GM23338 (cell line): ENCODE measurements at regions not wholly inside any gene's neighbourhood (a gene's known extent, or its start where the extent isn't known, plus 50 kb on each side); places are given as distances from the start of the nearest gene placed in this dataset.

Experiments
- ATAC-seq: fragments of 200-7000 bp; cut with Tn5 transposase; 3 replicates; pipeline ENCODE4 v1.9.1; 2020
- DNase-seq: peaks from one replicate; pipeline ENCODE4 v3.0.0-alpha.2; 2015; ENCODE audit warnings: low spot score
- H2AFZ ChIP-seq: fragments of 200-600 bp; sonication (generic); 2 replicates; pipeline ENCODE4 v1.8.0; 2016; ENCODE audit warnings: antibody characterized with exemption, mild to moderate bottlenecking, moderate library complexity
- H3F3A ChIP-seq: fragments of 200-600 bp; sonication (generic); replicated peaks from 2 replicates; pipeline ENCODE4 v1.8.0; 2017; ENCODE audit warnings: antibody characterized with exemption, mixed run types, low read depth
- H3K27ac ChIP-seq: fragments of 200-600 bp; sonication (generic); 2 replicates; pipeline ENCODE4 v1.6.1; 2016; ENCODE audit warnings: low read depth
- H3K27me3 ChIP-seq: fragments of 200-600 bp; sonication (generic); 2 replicates; pipeline ENCODE4 v1.8.0; 2016; ENCODE audit warnings: mild to moderate bottlenecking, mixed run types, moderate library complexity; ENCODE audit not compliant: insufficient read depth
- H3K36me3 ChIP-seq: fragments of 200-600 bp; sonication (generic); 2 replicates; pipeline ENCODE4 v1.8.0; 2016; ENCODE audit warnings: mild to moderate bottlenecking; ENCODE audit not compliant: insufficient read depth
- H3K4me1 ChIP-seq: fragments of 200-600 bp; sonication (generic); 2 replicates; pipeline ENCODE4 v1.8.0; 2016; ENCODE audit warnings: mild to moderate bottlenecking, moderate library complexity; ENCODE audit not compliant: insufficient read depth
- H3K4me2 ChIP-seq: fragments of 200-600 bp; sonication (generic); 2 replicates; pipeline ENCODE4 v1.7.1; 2017; ENCODE audit warnings: mixed run types
- H3K4me3 ChIP-seq: fragments of 200-600 bp; sonication (generic); 2 replicates; pipeline ENCODE4 v1.6.1; 2016; ENCODE audit warnings: mixed run types
- H3K79me2 ChIP-seq: fragments of 200-600 bp; sonication (generic); replicated peaks from 2 replicates; pipeline ENCODE4 v1.8.0; 2017; ENCODE audit warnings: mild to moderate bottlenecking; ENCODE audit not compliant: insufficient read depth
- H3K9me2 ChIP-seq: fragments of 200-600 bp; sonication (generic); 2 replicates; pipeline ENCODE4 v1.8.0; 2017; ENCODE audit not compliant: insufficient read depth
- H4K20me1 ChIP-seq: fragments of 200-600 bp; sonication (generic); replicated peaks from 2 replicates; pipeline ENCODE4 v1.8.0; 2017; ENCODE audit warnings: mild to moderate bottlenecking; ENCODE audit not compliant: insufficient read depth
- H3K27ac Mint-ChIP-seq: 2 replicates; pipeline ENCODE4 v1.8.0; 2020; ENCODE audit warnings: inconsistent platforms, mild to moderate bottlenecking, moderate library complexity, mixed read lengths
- H3K27me3 Mint-ChIP-seq: 3 replicates; pipeline ENCODE4 v1.8.0; 2022; ENCODE audit warnings: low read depth, mild to moderate bottlenecking, moderate library complexity, mixed read lengths, inconsistent platforms; ENCODE audit not compliant: insufficient read depth, poor library complexity
- H3K36me3 Mint-ChIP-seq: 3 replicates; pipeline ENCODE4 v1.8.0; 2021; ENCODE audit warnings: low read depth, mild to moderate bottlenecking, inconsistent platforms, moderate library complexity, mixed read lengths
- H3K4me1 Mint-ChIP-seq: 3 replicates; pipeline ENCODE4 v1.8.0; 2020; ENCODE audit warnings: mild to moderate bottlenecking, inconsistent platforms, mixed read lengths
- H3K4me3 Mint-ChIP-seq: 3 replicates; pipeline ENCODE4 v1.8.0; 2021; ENCODE audit warnings: moderate library complexity, mild to moderate bottlenecking, inconsistent platforms, mixed read lengths
- H3K9me3 Mint-ChIP-seq: 3 replicates; pipeline ENCODE4 v1.8.0; 2020; ENCODE audit warnings: moderate library complexity, mild to moderate bottlenecking, inconsistent platforms, mixed read lengths
- CREB1 ChIP-seq: fragments of 250-450 bp; sonication (Bioruptor Pico); IDR thresholded peaks from 2 replicates; pipeline ENCODE4 v1.5.0; 2020; ENCODE audit warnings: low read depth, mild to moderate bottlenecking, moderate library complexity
- EZH2 ChIP-seq: fragments of 200-600 bp; sonication (generic); IDR thresholded peaks from one replicate; pipeline ENCODE4 v1.8.0; 2017; ENCODE audit warnings: antibody characterized with exemption, mild to moderate bottlenecking, low read depth; ENCODE audit not compliant: unreplicated experiment
- JUNB ChIP-seq: IDR thresholded peaks from one replicate; pipeline ENCODE4 v1.6.1; 2016; ENCODE audit warnings: antibody characterized with exemption; ENCODE audit not compliant: unreplicated experiment
- NANOG ChIP-seq: IDR thresholded peaks from 2 replicates; pipeline ENCODE4 v1.6.1; 2016; ENCODE audit warnings: antibody characterized with exemption, borderline replicate concordance
- POLR2AphosphoS5 ChIP-seq: IDR thresholded peaks from 2 replicates; pipeline ENCODE4 v1.6.1; 2016; ENCODE audit warnings: antibody characterized with exemption, low read depth
- STAT1 ChIP-seq: IDR thresholded peaks from one replicate; pipeline ENCODE4 v1.6.1; 2016; ENCODE audit warnings: antibody characterized with exemption; ENCODE audit not compliant: unreplicated experiment
- ZNF114 ChIP-seq: fragments of 250-450 bp; sonication (Bioruptor Pico); IDR thresholded peaks from 2 replicates; pipeline ENCODE4 v1.5.0; 2020; ENCODE audit warnings: mild to moderate bottlenecking, moderate library complexity
- ZNF331 ChIP-seq: fragments of 250-450 bp; sonication (Bioruptor Pico); IDR thresholded peaks from 2 replicates; pipeline ENCODE4 v1.5.0; 2020; ENCODE audit warnings: low read depth, mild to moderate bottlenecking, moderate library complexity
- TF ChIP-seq, protein P1 (sequence below), 2 experiments: fragments of 200-600 bp in 1 of 2; sonication (generic) in 1 of 2; conservative IDR thresholded peaks; 2 replicates each; pipeline versions ENCODE4 v1.5.1 to v1.6.1; 2016 to 2017; ENCODE audit warnings: antibody characterized with exemption in 2 of 2, low read depth in 2 of 2, mild to moderate bottlenecking in 2 of 2, moderate library complexity in 1 of 2
- TF ChIP-seq, protein P2 (sequence below): fragments of 250-450 bp; sonication (Bioruptor Pico); IDR thresholded peaks from 2 replicates; pipeline ENCODE4 v1.5.0; 2020; ENCODE audit warnings: mild to moderate bottlenecking, moderate library complexity
- TF ChIP-seq, protein P3 (sequence below): IDR thresholded peaks from one replicate; pipeline ENCODE4 v1.6.1; 2018; ENCODE audit warnings: antibody characterized with exemption; ENCODE audit not compliant: unreplicated experiment
- TF ChIP-seq, protein P4 (sequence below): IDR thresholded peaks from 2 replicates; pipeline ENCODE4 v1.6.1; 2016; ENCODE audit warnings: antibody characterized with exemption

DNA sequence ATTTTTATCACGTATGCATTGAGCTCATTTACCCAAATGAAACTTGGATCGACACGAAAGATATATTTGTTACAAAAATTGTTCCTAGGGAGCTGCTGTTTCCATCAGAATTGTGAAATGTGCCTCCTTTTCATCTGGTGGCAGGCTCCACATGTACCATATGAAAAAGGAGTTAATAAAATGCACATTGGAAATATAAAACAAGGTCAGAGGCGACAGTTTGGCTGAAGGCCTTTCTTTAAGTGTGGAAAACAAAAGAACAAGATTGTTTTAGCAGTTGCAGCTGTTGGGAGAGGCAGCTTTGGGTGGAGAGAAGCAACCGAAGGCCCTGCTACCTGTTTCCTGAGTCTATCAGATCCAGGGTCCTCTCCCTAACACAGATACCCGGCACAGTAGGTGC, 334.5 kb upstream of the NT5E start:
- Histone ChIP-seq H3K4me1 (peaks cover 27% of the 10 kb centered on the region), H3K36me3 (no peaks in the 10 kb centered on the region), H3K79me2 (no peaks in the 10 kb centered on the region), H3K9me2 (no peaks in the 10 kb centered on the region), H3F3A (0 out of 2 replicates have a peak, but pooled peaks cover 4% of the 10 kb centered on the region), H3K4me2 (no peak overlapping the region), H3K27me3 (no peaks in the 10 kb centered on the region), H2AFZ (peak overlapping the region; percentile 85), H4K20me1 (no peaks in the 10 kb centered on the region), H3K4me3 (no peak overlapping the region), H3K27ac (no peak overlapping the region)
- H3K4me3 Mint-ChIP-seq, result no peak overlapping the region
- H3K36me3 Mint-ChIP-seq, result no peaks in the 10 kb centered on the region
- no peak for DNase-seq
- H3K4me1 Mint-ChIP-seq, result peaks cover 27% of the 10 kb centered on the region
- TF ChIP-seq STAT1 (no peak), EZH2 (no peak), ZNF331 (no peak), POLR2AphosphoS5 (no peak), ZNF114 (CRISPR knock-in tag) (no peak), NANOG (no peak), JUNB (no peak), CREB1 (CRISPR knock-in tag) (no peak)
- TF ChIP-seq, protein P1, sequence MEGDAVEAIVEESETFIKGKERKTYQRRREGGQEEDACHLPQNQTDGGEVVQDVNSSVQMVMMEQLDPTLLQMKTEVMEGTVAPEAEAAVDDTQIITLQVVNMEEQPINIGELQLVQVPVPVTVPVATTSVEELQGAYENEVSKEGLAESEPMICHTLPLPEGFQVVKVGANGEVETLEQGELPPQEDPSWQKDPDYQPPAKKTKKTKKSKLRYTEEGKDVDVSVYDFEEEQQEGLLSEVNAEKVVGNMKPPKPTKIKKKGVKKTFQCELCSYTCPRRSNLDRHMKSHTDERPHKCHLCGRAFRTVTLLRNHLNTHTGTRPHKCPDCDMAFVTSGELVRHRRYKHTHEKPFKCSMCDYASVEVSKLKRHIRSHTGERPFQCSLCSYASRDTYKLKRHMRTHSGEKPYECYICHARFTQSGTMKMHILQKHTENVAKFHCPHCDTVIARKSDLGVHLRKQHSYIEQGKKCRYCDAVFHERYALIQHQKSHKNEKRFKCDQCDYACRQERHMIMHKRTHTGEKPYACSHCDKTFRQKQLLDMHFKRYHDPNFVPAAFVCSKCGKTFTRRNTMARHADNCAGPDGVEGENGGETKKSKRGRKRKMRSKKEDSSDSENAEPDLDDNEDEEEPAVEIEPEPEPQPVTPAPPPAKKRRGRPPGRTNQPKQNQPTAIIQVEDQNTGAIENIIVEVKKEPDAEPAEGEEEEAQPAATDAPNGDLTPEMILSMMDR (conservative IDR thresholded peaks at IDR 0.05; ENCODE audit: low read depth in 2 of 2), result no peak
- TF ChIP-seq, protein P2, sequence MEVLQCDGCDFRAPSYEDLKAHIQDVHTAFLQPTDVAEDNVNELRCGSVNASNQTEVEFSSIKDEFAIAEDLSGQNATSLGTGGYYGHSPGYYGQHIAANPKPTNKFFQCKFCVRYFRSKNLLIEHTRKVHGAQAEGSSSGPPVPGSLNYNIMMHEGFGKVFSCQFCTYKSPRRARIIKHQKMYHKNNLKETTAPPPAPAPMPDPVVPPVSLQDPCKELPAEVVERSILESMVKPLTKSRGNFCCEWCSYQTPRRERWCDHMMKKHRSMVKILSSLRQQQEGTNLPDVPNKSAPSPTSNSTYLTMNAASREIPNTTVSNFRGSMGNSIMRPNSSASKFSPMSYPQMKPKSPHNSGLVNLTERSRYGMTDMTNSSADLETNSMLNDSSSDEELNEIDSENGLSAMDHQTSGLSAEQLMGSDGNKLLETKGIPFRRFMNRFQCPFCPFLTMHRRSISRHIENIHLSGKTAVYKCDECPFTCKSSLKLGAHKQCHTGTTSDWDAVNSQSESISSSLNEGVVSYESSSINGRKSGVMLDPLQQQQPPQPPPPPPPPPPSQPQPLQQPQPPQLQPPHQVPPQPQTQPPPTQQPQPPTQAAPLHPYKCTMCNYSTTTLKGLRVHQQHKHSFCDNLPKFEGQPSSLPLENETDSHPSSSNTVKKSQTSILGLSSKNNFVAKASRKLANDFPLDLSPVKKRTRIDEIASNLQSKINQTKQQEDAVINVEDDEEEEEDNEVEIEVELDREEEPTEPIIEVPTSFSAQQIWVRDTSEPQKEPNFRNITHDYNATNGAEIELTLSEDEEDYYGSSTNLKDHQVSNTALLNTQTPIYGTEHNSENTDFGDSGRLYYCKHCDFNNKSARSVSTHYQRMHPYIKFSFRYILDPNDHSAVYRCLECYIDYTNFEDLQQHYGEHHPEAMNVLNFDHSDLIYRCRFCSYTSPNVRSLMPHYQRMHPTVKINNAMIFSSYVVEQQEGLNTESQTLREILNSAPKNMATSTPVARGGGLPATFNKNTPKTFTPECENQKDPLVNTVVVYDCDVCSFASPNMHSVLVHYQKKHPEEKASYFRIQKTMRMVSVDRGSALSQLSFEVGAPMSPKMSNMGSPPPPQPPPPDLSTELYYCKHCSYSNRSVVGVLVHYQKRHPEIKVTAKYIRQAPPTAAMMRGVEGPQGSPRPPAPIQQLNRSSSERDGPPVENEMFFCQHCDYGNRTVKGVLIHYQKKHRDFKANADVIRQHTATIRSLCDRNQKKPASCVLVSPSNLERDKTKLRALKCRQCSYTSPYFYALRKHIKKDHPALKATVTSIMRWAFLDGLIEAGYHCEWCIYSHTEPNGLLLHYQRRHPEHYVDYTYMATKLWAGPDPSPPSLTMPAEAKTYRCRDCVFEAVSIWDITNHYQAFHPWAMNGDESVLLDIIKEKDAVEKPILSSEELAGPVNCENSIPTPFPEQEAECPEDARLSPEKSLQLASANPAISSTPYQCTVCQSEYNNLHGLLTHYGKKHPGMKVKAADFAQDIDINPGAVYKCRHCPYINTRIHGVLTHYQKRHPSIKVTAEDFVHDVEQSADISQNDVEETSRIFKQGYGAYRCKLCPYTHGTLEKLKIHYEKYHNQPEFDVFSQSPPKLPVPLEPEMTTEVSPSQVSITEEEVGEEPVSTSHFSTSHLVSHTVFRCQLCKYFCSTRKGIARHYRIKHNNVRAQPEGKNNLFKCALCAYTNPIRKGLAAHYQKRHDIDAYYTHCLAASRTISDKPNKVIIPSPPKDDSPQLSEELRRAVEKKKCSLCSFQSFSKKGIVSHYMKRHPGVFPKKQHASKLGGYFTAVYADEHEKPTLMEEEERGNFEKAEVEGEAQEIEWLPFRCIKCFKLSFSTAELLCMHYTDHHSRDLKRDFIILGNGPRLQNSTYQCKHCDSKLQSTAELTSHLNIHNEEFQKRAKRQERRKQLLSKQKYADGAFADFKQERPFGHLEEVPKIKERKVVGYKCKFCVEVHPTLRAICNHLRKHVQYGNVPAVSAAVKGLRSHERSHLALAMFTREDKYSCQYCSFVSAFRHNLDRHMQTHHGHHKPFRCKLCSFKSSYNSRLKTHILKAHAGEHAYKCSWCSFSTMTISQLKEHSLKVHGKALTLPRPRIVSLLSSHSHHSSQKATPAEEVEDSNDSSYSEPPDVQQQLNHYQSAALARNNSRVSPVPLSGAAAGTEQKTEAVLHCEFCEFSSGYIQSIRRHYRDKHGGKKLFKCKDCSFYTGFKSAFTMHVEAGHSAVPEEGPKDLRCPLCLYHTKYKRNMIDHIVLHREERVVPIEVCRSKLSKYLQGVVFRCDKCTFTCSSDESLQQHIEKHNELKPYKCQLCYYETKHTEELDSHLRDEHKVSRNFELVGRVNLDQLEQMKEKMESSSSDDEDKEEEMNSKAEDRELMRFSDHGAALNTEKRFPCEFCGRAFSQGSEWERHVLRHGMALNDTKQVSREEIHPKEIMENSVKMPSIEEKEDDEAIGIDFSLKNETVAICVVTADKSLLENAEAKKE, result no peak
- TF ChIP-seq, protein P3, sequence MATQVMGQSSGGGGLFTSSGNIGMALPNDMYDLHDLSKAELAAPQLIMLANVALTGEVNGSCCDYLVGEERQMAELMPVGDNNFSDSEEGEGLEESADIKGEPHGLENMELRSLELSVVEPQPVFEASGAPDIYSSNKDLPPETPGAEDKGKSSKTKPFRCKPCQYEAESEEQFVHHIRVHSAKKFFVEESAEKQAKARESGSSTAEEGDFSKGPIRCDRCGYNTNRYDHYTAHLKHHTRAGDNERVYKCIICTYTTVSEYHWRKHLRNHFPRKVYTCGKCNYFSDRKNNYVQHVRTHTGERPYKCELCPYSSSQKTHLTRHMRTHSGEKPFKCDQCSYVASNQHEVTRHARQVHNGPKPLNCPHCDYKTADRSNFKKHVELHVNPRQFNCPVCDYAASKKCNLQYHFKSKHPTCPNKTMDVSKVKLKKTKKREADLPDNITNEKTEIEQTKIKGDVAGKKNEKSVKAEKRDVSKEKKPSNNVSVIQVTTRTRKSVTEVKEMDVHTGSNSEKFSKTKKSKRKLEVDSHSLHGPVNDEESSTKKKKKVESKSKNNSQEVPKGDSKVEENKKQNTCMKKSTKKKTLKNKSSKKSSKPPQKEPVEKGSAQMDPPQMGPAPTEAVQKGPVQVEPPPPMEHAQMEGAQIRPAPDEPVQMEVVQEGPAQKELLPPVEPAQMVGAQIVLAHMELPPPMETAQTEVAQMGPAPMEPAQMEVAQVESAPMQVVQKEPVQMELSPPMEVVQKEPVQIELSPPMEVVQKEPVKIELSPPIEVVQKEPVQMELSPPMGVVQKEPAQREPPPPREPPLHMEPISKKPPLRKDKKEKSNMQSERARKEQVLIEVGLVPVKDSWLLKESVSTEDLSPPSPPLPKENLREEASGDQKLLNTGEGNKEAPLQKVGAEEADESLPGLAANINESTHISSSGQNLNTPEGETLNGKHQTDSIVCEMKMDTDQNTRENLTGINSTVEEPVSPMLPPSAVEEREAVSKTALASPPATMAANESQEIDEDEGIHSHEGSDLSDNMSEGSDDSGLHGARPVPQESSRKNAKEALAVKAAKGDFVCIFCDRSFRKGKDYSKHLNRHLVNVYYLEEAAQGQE, result no peak
- TF ChIP-seq, protein P4, sequence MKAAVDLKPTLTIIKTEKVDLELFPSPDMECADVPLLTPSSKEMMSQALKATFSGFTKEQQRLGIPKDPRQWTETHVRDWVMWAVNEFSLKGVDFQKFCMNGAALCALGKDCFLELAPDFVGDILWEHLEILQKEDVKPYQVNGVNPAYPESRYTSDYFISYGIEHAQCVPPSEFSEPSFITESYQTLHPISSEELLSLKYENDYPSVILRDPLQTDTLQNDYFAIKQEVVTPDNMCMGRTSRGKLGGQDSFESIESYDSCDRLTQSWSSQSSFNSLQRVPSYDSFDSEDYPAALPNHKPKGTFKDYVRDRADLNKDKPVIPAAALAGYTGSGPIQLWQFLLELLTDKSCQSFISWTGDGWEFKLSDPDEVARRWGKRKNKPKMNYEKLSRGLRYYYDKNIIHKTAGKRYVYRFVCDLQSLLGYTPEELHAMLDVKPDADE, result no peak
- no peaks in the 10 kb centered on the region for H3K9me3 Mint-ChIP-seq
- H3K27ac Mint-ChIP-seq, result no peak overlapping the region
- ATAC-seq, result no peak
- H3K27me3 Mint-ChIP-seq, result peaks cover 5% of the 10 kb centered on the region
